Cardiac muscle cell (in vitro differentiated cells and primary cell): ENCODE measurements at regions not wholly inside any gene's neighbourhood (a gene's known extent, or its start where the extent isn't known, plus 50 kb on each side); places are given as distances from the start of the nearest gene placed in this dataset.
A peak's percentile ranks its signal among the peaks of the same experiment; 100 is the strongest.

Source experiments
- DNase-seq, 2 donors: peaks; one replicate each; pipeline versions ENCODE4 v3.0.0 to v3.0.0-alpha.2; 2010 to 2017; ENCODE audit warnings: low read depth in 1 of 2, low spot score in 1 of 2
- H3K27ac ChIP-seq: fragments of 200-600 bp; sonication (generic); 2 replicates; pipeline ENCODE4 v1.5.1; 2016
- H3K27me3 ChIP-seq: fragments of 200-600 bp; sonication (generic); 2 replicates; pipeline ENCODE4 v1.6.0; 2016; ENCODE audit warnings: control low read depth
- H3K36me3 ChIP-seq: fragments of 200-600 bp; sonication (generic); 2 replicates; pipeline ENCODE4 v1.5.1; 2016; ENCODE audit warnings: control low read depth
- H3K4me1 ChIP-seq: fragments of 200-600 bp; sonication (generic); 2 replicates; pipeline ENCODE4 v1.8.1; 2017; ENCODE audit warnings: low read depth, mild to moderate bottlenecking, mixed run types
- H3K4me3 ChIP-seq: fragments of 200-600 bp; sonication (generic); 2 replicates; pipeline ENCODE4 v1.5.1; 2016; ENCODE audit warnings: mild to moderate bottlenecking
- H3K9me3 ChIP-seq: fragments of 200-600 bp; sonication (generic); 2 replicates; pipeline ENCODE4 v1.5.1; 2017; ENCODE audit warnings: low read depth, mild to moderate bottlenecking, control low read depth
- CTCF ChIP-seq: IDR thresholded peaks from 2 replicates; pipeline ENCODE4 v1.5.1; 2012; ENCODE audit warnings: low read depth, mild to moderate bottlenecking, low read length

DNA sequence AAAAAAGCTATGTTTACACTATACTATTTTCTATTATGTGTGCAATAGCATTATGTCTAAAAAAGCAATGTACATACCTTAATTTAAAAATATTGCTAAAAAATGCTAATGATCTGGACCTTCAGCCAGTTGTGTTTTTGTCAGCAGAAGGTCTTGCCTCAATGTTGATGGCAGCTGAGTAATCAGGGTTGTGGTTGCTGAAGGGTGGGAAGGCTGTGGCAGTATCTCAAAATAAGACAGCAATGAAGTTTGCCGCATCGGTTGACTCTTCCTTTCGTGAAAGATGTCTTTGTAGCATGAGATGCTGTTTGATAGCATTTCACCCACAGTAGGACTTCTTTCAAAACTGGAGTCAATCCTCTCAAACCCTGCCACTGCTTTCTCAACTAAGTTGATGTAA lies 134.7 kb upstream of the CDYL start:
- DNase-seq: no peak
- no peaks in the 10 kb centered on the region for H3K36me3 ChIP-seq
- H3K9me3 ChIP-seq: no peaks in the 10 kb centered on the region
- no peak overlapping the region for H3K4me3 ChIP-seq
- H3K27me3 ChIP-seq: no peaks in the 10 kb centered on the region
- H3K4me1 ChIP-seq: no peaks in the 10 kb centered on the region
- TF ChIP-seq CTCF: no peak
- H3K27ac ChIP-seq: no peak overlapping the region

DNA sequence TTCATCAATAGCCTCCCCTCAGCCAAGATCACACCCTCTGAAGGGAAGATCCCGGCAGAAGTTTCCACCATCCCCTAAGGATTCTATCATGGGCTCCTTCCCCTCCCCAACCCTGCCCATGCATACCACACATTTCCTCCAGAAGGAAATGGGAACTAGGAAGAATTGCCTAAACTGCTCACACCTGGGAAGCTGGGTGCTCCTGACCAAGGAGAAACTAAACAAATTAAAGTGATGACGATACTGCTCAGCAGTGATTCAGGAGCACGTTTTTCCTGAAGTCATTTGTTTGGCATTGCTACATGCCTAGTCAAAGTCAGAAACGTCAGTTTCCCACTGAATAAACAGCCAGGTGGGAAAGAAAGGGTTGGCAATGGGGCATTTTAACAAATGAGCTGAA lies 136.1 kb upstream of the CDYL start:
- Histone ChIP-seq H3K4me1 (no peaks in the 10 kb centered on the region), H3K36me3 (no peaks in the 10 kb centered on the region), H3K4me3 (no peak overlapping the region), H3K9me3 (no peaks in the 10 kb centered on the region), H3K27me3 (no peaks in the 10 kb centered on the region), H3K27ac (no peak overlapping the region)
- TF ChIP-seq CTCF: no peak
- no peak for DNase-seq

DNA sequence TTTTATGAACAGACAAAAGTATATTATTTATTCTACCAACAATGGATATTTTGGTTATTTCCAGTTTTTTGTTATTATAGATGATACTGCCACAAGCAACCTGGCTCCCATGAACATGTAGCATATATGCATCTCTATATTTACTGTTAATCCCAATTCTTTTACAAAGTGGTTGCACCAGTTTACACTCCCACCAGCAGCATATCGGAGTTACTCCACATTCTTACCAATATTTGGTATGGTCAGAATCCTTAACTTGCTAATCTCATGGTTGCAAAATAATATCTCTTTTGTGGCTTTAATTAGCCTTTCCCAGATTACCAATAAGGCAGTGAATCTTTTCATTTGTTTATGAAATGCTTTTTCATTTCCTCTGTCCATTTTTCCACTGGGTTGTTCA lies 137.6 kb upstream of the CDYL start:
- no peak for TF ChIP-seq CTCF

DNA sequence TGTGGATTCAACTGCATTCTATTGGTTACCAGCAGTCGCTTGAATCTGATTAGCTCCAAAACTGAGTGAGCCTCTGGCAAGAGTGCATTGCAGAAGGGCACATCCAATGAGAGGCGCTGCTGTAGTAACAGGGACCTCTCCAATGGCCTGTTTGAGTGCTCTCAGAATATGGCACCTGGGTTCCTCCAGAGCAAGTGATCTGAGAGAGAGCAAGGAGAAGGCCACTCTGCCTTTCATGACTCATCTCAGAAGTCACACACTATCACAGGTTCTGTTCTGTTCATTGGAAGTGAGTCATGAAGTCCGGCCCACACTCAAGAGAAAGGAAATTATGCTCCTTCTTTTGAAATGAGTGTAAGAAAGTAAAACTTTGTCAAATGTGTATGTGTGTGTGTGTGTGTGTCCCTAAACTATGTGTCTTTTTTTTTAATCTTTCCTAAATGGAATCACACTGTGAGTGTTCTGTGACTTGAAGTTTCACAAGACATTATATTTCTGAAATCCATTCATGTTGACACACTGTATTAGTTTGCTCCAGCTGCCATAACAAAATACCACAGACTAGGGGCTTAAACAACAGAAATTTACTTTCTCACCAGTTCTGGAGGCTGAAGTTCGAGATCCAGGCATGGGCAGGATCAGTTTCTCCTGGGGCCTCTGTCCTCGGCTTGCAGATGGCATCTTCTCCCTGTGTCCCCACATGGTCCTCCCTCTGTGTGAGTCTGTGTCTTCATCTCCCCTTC lies 138.3 kb upstream of the CDYL start:
- Histone ChIP-seq H3K9me3 (no peaks in the 10 kb centered on the region), H3K27me3 (no peaks in the 10 kb centered on the region), H3K36me3 (no peaks in the 10 kb centered on the region), H3K27ac (no peak overlapping the region), H3K4me3 (no peak overlapping the region), H3K4me1 (no peaks in the 10 kb centered on the region)
- no peak for TF ChIP-seq CTCF
- peak in 1 of 2 donors; percentile 53 for DNase-seq

More for the DNA sequence above, 137.6 kb upstream of the CDYL start:
- no peak for DNase-seq
- Histone ChIP-seq H3K9me3 (no peaks in the 10 kb centered on the region), H3K36me3 (no peaks in the 10 kb centered on the region), H3K4me1 (no peaks in the 10 kb centered on the region), H3K27me3 (no peaks in the 10 kb centered on the region), H3K4me3 (no peak overlapping the region), H3K27ac (no peak overlapping the region)

DNA sequence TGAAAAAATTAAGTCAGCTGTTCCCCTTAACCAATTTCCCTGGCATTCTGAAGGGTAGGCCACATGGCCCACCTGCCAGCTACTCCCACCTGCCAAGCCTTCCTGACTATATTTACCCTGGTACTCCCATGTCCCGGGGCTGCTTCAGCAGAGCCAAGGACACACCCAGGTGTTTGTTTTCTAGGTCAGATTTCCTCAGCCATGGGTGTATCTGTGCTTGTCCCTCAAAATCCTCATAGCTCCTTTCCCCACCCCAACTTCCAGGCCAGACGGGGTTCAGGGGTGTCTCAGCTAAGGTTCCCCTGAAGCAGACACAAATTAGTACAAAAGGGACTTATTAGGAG lies 139.4 kb upstream of the CDYL start:
- Histone ChIP-seq H3K27me3 (no peaks in the 10 kb centered on the region), H3K36me3 (no peaks in the 10 kb centered on the region), H3K4me1 (no peaks in the 10 kb centered on the region), H3K4me3 (no peak overlapping the region), H3K9me3 (no peaks in the 10 kb centered on the region), H3K27ac (no peak overlapping the region)
- no peak for TF ChIP-seq CTCF
- DNase-seq: no peak
